ENCODE measurements at regions not wholly inside any gene's neighbourhood (a gene's known extent, or its start where the extent isn't known, plus 50 kb on each side); places are given as distances from the start of the nearest gene placed in this dataset.

GRCh38 chr4:162841753-162842152 lies 324.9 kb downstream of the NAF1 start:
- no peak for TF ChIP-seq EP300 (IDR thresholded peaks at IDR 0.05)
- TF ChIP-seq, protein P1, sequence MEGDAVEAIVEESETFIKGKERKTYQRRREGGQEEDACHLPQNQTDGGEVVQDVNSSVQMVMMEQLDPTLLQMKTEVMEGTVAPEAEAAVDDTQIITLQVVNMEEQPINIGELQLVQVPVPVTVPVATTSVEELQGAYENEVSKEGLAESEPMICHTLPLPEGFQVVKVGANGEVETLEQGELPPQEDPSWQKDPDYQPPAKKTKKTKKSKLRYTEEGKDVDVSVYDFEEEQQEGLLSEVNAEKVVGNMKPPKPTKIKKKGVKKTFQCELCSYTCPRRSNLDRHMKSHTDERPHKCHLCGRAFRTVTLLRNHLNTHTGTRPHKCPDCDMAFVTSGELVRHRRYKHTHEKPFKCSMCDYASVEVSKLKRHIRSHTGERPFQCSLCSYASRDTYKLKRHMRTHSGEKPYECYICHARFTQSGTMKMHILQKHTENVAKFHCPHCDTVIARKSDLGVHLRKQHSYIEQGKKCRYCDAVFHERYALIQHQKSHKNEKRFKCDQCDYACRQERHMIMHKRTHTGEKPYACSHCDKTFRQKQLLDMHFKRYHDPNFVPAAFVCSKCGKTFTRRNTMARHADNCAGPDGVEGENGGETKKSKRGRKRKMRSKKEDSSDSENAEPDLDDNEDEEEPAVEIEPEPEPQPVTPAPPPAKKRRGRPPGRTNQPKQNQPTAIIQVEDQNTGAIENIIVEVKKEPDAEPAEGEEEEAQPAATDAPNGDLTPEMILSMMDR (IDR thresholded peaks at IDR 0.05): no peak
